ENCODE measurements at regions not wholly inside any gene's neighbourhood (a gene's known extent, or its start where the extent isn't known, plus 50 kb on each side); places are given as distances from the start of the nearest gene placed in this dataset.
"Not testable (repeated sequence)": the region's sequence is repeated elsewhere in the genome, so short reads cannot be mapped to it uniquely, and the experiment has no call there.

DNA sequence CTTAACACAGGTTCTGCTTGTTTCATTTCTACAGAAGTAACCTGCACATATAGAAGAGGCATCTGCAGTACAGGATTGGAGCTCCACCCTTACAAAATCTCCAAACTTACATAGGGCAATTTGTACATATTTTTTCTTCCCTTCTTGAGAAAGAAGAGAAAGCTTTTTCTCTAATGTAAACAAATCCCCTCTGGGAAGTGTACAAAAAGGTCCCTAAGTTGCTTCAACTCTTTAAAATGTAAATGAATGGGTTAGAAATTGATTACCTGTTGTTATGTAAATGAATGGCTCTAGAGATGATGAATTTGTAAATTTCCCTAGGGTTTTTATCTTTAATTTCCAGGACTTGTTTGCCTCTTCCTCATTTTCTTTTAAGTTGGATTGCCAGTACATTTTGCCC lies 1183.7 kb downstream of the MRPL39 start:
- no peaks in the 10 kb centered on the region for H3K36me3 Mint-ChIP-seq (ENCODE audit: low read depth)
- TF ChIP-seq, protein P1, sequence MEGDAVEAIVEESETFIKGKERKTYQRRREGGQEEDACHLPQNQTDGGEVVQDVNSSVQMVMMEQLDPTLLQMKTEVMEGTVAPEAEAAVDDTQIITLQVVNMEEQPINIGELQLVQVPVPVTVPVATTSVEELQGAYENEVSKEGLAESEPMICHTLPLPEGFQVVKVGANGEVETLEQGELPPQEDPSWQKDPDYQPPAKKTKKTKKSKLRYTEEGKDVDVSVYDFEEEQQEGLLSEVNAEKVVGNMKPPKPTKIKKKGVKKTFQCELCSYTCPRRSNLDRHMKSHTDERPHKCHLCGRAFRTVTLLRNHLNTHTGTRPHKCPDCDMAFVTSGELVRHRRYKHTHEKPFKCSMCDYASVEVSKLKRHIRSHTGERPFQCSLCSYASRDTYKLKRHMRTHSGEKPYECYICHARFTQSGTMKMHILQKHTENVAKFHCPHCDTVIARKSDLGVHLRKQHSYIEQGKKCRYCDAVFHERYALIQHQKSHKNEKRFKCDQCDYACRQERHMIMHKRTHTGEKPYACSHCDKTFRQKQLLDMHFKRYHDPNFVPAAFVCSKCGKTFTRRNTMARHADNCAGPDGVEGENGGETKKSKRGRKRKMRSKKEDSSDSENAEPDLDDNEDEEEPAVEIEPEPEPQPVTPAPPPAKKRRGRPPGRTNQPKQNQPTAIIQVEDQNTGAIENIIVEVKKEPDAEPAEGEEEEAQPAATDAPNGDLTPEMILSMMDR (IDR thresholded peaks at IDR 0.05; ENCODE audit: unreplicated experiment in 3 of 3) = no peak
- H3K27ac Mint-ChIP-seq = no peak overlapping the region
- peaks cover 25% of the 10 kb centered on the region for H3K9me3 Mint-ChIP-seq
- no peaks in the 10 kb centered on the region for H3K27me3 Mint-ChIP-seq (ENCODE audit: low read depth)
- H3K4me3 Mint-ChIP-seq = no peak overlapping the region
- no peaks in the 10 kb centered on the region for H3K4me1 Mint-ChIP-seq

DNA sequence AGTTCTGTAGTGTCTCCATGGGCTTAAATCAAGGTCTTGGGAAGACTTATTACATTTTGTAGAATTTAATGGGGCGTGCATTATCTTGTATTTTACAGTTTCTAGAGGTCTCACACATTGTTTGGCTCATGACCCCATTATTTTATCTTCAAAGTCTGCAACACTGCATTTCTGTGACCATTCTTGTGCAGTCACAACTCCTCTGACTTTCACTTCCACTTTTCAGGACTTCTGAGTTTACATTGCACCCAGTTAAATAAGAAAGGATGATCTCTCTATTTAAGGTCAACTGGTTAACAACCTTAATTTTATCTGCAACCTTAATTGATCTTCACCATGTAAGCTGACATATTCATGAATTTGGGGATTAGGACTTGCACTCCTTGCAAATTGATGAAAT lies 1186.6 kb downstream of the MRPL39 start:
- H3K4me1 Mint-ChIP-seq = no peaks in the 10 kb centered on the region
- peaks cover 36% of the 10 kb centered on the region for H3K9me3 Mint-ChIP-seq
- H3K36me3 Mint-ChIP-seq (ENCODE audit: low read depth) = no peaks in the 10 kb centered on the region
- TF ChIP-seq, protein P1 (IDR thresholded peaks at IDR 0.05; ENCODE audit: unreplicated experiment in 3 of 3) = no peak
- H3K27ac Mint-ChIP-seq = no peak overlapping the region
- H3K27me3 Mint-ChIP-seq (ENCODE audit: low read depth) = no peaks in the 10 kb centered on the region
- H3K4me3 Mint-ChIP-seq = no peak overlapping the region

DNA sequence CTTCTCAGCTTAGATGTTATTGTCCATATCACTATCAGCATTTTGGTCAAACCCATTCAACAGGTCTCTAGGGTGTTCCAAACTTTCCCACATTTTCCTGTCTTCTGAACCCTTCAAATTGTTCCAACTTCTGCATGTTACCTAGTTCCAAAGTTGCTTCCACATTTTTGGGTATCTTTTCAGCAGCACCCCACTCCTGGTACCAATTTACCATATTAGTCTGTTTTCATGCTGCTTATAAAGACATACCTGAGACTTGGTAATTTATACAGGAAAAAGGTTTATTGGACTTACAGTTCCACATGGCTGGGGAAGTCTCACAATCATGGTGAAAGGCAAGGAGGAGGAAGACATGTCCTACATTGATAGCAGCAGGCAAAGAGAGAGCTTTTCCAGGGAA lies 1187.6 kb downstream of the MRPL39 start:
- H3K27me3 Mint-ChIP-seq (ENCODE audit: low read depth); H3K4me1 Mint-ChIP-seq; H3K27ac Mint-ChIP-seq; H3K4me3 Mint-ChIP-seq; H3K36me3 Mint-ChIP-seq (ENCODE audit: low read depth): not testable (repeated sequence)
- peaks cover 33% of the 10 kb centered on the region for H3K9me3 Mint-ChIP-seq

DNA sequence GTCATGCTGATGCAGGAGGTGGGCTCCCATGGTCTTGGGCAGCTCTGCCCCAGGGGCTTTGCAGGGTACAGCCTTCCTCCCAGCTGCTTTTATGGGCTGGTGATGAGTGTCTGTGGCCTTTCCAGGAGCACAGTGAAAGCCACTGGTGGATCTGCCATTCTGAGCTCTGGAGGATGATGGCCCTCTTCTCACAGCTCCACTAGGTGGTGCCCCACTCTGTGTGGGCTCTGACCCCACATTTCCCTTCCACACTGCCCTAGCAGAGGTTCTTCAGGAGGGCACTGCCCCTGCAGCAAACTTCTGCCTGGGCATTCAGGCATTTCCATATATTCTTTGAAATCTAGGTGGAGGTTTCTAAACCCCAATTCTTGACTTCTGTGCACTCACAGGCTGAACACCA lies 1188.6 kb downstream of the MRPL39 start:
- Mint-ChIP-seq H3K4me1 (no peaks in the 10 kb centered on the region), H3K27me3 (ENCODE audit: low read depth) (no peaks in the 10 kb centered on the region), H3K27ac (no peak overlapping the region), H3K9me3 (peaks cover 33% of the 10 kb centered on the region), H3K4me3 (no peak overlapping the region), H3K36me3 (ENCODE audit: low read depth) (no peaks in the 10 kb centered on the region)
- TF ChIP-seq, protein P1 (IDR thresholded peaks at IDR 0.05; ENCODE audit: unreplicated experiment in 3 of 3) = no peak

DNA sequence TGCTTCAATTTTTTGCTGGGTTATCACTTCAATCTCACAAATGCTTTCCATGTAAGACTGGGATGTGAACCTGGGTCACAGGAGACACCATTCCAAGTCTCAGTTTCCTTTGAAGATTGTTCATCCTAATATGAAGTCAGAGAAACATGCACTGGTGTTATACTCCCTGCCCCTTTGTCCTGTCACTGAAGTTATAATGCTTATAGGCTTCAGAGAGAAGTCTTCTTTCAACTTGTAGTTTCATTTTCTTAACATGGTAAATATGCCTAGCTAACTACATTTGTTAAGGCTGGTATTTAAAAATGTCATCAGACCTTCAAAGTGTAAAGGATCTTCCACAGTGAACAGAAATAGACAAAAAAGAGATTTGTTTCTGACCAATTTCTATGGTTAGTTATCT lies 1195.9 kb downstream of the MRPL39 start:
- Mint-ChIP-seq H3K9me3 (peaks cover 6% of the 10 kb centered on the region), H3K4me3 (no peak overlapping the region), H3K27me3 (ENCODE audit: low read depth) (no peaks in the 10 kb centered on the region), H3K36me3 (ENCODE audit: low read depth) (no peaks in the 10 kb centered on the region), H3K4me1 (no peaks in the 10 kb centered on the region), H3K27ac (no peak overlapping the region)
- TF ChIP-seq, protein P1 (IDR thresholded peaks at IDR 0.05; ENCODE audit: unreplicated experiment in 3 of 3) = no peak

DNA sequence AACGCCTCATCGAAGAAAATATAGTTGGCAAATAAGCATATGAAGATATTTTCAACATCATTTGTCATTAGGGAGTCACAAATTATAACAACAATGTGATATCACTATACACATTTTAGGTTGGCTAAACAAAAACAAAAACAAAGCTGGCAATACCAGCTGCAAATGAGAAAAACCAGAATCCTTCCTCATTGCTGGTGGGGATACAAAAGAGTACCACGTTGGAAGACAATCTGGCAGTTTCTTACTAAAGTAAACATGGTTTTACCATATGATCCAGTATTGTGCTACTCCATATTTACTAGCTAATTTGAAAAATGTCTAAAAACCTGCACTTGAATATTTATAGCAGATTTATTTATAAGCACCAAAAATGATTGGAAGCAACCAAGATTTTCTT lies 1204.1 kb downstream of the MRPL39 start:
- H3K27ac Mint-ChIP-seq = no peak overlapping the region
- H3K9me3 Mint-ChIP-seq = no peaks in the 10 kb centered on the region
- no peaks in the 10 kb centered on the region for H3K36me3 Mint-ChIP-seq (ENCODE audit: low read depth)
- no peak overlapping the region for H3K4me3 Mint-ChIP-seq
- no peaks in the 10 kb centered on the region for H3K27me3 Mint-ChIP-seq (ENCODE audit: low read depth)
- TF ChIP-seq, protein P1 (IDR thresholded peaks at IDR 0.05; ENCODE audit: unreplicated experiment in 3 of 3) = no peak
- H3K4me1 Mint-ChIP-seq = no peaks in the 10 kb centered on the region

All from nephron (organoid).